ENCODE measurements at regions not wholly inside any gene's neighbourhood (a gene's known extent, or its start where the extent isn't known, plus 50 kb on each side); places are given as distances from the start of the nearest gene placed in this dataset.
"Not testable (repeated sequence)": the region's sequence is repeated elsewhere in the genome, so short reads cannot be mapped to it uniquely, and the experiment has no call there.

DNA sequence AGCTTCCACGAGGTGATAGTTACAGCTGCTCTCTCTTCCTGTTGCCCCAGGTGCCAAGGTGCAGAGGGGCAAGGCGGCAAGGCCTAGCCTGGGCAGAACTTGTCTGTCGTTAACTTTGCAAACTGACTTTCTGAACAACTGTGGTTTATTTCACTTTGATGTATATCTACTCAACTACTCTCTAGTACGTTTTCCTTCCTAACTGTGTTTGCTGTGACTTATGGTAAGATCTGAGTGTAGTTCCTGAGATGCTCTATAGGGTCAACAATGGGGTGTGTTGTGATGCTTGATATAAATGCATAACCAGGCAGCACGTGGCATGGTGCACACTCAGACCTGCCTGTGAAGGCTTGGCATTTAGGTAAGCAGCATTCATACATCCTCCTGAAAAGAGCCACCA lies 77.1 kb downstream of the TRIM43 start:
- not testable (repeated sequence) for TF ChIP-seq CTCF (IDR thresholded peaks at IDR 0.05 in 8 of 11, conservative IDR thresholded peaks at IDR 0.05 in 3 of 11); POLR2A (IDR thresholded peaks at IDR 0.05)

Measured in spleen (tissue), 7 donors.